ENCODE measurements at regions not wholly inside any gene's neighbourhood (a gene's known extent, or its start where the extent isn't known, plus 50 kb on each side); places are given as distances from the start of the nearest gene placed in this dataset.
"Not testable (repeated sequence)": the region's sequence is repeated elsewhere in the genome, so short reads cannot be mapped to it uniquely, and the experiment has no call there.

GRCh38 chrX:146119074-146119473 is 301.4 kb downstream of the SLITRK2 start:
- TF ChIP-seq POLR2AphosphoS5, POLR2A (IDR thresholded peaks at IDR 0.05): not testable (repeated sequence)

All from transverse colon (tissue), 3 donors.